ENCODE measurements at regions not wholly inside any gene's neighbourhood (a gene's known extent, or its start where the extent isn't known, plus 50 kb on each side); places are given as distances from the start of the nearest gene placed in this dataset.

- no peak for DNase-seq (ENCODE audit: low spot score)
Observed at GRCh38 chr1:218642033-218642948, 297.2 kb downstream of the TGFB2 start.

DNA sequence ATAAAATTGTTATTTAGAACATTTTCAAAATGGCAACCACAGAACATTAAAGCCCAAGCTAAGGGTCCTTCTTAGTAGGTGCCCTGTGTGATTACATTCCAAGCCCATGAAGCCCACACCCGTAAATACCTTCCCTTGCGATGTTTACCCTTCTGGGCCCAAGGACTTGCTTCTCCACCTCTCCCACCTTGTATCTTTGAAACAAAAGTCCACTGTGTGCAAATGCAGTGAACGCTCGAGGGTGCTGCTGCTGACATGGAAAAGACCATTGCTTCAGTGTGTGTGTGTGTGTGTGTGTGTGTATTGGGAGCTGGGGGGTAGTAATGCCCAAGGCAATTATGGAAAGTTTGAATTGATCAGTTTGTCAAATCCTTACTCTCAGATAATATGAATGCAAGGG is 298.1 kb downstream of the TGFB2 start:
- no peak for DNase-seq (ENCODE audit: low spot score)

DNA sequence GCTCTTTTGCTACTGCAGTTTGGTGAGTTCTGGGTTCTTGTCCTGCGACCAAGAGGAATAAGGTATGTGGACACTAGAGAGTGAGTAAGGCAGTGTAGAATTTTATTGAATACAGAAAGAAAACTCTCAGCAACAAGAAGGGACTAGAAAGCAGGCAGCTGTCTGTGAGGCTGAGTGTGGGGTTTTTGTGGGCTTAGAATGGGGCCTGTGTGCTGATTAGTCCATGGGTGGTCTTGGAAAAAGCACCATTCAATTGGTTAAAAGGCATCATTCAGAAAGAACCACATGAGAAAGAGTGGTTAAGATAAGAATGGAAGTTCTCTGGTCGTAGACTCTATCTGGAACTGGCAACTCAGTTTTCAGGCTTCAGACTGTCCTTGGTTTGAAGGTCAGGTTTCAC is 298.8 kb downstream of the TGFB2 start:
- DNase-seq (ENCODE audit: low spot score): no peak

- DNase-seq (ENCODE audit: low spot score): no peak
Observed at GRCh38 chr1:218646288-218646687, 301.2 kb downstream of the TGFB2 start.

DNA sequence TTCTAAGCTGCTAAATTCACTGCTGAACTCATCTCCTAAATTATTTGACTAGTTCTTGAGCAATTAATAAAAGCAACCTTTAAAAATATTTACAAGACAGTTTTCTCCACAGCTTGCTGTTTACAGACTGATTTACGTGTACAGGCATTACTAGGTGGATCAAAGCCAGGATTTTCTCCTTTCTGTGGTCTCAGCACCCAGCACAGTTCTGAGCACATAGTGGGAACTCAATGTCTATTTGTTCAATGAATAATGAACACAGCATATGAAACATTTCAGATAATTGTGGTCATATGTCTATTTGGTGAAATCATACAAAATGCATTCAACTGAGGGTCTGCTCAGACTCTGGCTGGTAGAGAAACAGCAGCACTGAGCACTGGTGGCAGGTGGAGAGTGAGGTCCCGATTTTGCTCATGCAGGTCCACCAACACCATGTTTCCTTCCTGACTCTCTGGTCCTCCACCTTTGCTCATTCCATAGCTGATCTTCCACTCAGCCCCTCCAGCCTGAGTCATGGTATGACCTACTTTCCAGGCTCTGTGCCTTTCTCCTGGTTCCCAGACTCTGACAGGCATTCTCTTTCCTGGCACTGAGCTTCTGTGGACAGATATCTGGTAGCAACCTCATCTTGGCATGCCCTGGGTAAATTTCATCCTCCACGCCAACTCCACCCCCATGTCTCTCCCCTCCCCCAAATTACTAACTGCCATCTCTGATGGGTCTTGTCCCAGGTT is 311.3 kb downstream of the TGFB2 start:
- no peak for DNase-seq (ENCODE audit: low spot score)

- DNase-seq (ENCODE audit: low spot score): no peak
Observed at GRCh38 chr1:218658269-218658668, 313.1 kb downstream of the TGFB2 start.

DNA sequence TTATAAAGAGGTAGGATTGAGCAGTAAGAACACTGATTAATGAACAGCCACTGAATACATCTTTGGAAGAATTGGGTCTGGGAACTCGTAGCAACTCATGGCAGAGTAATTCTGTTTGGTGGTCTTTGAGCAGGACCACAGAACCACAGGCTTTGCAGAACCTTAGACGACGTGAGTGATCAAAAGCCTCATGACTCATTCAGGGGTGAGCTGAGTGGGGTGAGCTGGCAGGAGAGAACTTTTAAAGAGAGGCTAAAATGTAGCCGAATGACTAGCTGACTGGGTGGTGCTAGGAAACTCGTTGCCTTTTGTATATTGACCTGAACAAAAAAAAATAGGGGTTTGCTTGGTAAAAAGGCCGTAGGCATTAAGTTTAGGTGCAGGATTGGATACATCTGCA is 313.8 kb downstream of the TGFB2 start:
- no peak for DNase-seq (ENCODE audit: low spot score)

DNA sequence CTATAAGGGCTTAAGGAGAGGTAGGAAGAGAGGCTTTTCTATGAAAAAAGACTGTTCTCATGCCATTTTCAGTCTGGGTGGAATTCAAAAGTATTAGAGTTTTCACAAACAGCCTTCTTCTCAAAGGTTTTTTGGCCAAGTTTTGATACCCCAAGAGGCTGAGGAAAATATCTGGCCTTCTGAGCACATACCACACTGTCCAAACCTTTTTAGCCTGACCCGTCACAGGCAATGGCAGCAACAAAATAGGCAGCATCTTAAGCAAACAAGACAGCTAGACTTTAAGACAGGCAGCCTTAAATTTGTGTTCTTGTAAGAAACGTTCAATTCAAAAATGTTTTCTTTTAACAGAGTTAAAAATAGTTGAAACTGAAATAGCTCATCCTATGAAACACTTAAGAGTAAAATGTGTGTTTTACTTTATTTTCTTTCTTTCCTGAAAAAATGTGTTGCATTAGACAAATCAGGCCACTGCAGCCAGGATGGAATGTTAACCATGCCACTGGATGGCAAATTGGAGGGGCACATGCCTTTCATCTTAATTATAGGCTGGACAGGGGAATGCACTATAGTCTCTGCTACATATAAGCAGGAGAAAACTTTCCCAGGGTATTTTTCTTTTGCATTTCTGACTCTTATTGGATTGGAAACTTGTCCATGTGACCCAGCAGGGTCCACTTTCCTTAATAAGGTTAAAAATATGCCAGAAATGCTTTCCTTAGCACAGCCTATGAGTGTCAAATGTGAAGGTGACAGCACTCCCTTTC is 315.0 kb downstream of the TGFB2 start:
- no peak for DNase-seq (ENCODE audit: low spot score)

- no peak for DNase-seq (ENCODE audit: low spot score)
Observed at GRCh38 chr1:218660678-218661053, 315.5 kb downstream of the TGFB2 start.

- DNase-seq (ENCODE audit: low spot score): no peak
Observed at GRCh38 chr1:218661411-218661810, 316.3 kb downstream of the TGFB2 start.

GRCh38 chr1:218664385-218665170 is 319.4 kb downstream of the TGFB2 start:
- no peak for DNase-seq (ENCODE audit: low spot score)

GRCh38 chr1:218665221-218665620 is 320.1 kb downstream of the TGFB2 start:
- DNase-seq (ENCODE audit: low spot score): no peak

DNA sequence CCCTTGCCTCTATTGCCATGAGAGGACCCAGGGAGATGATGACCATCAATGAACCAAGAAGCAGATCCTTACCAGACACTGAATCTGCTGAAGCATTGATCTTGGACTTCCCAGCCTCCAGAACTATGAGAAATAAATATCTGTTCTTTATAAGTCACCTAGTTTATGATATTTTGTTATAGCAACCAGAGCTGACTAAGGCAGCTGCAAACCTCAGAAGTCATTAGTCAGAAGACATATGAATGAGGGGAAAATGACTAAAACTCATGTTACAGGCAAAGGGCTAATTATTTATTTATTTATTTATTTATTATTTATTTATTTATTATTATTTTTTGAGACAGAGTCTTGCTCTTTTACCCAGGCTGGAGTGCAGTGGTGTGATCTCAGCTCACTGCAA is 321.1 kb downstream of the TGFB2 start:
- no peak for DNase-seq (ENCODE audit: low spot score)

DNA sequence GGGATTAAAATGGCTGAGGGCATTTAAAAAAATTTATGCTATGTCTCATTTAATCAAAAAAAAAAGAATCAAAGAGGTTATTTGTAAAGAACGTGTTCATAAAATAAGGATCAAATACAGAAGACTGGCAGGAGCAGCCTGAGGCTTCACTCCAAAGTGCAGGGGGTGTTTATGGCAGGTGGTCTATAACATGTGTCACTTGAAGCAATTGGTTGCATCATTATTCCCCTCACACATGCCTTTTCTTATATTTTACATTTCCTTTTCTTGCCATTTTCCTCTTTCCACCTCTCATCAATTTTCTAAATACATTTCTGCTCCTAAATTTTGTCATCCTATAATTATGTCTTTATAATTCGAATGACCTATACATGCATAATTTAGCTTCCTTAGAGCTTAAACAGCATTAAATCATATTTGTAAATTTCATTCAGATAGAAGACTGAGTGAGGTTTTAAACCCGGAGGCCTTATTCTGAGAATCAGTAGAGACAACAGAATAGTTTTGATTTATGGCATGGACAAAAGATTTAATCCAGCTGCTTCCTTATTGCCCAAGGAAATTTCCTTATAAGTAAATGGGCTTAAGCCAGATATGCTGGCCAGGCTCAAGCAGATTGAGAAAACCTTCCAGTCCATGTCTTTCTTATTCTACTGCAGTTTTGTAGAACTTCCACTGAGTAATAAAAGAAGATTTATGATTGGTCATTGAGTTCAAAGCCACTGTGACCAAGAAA is 322.8 kb downstream of the TGFB2 start:
- no peak for DNase-seq (ENCODE audit: low spot score)

DNA sequence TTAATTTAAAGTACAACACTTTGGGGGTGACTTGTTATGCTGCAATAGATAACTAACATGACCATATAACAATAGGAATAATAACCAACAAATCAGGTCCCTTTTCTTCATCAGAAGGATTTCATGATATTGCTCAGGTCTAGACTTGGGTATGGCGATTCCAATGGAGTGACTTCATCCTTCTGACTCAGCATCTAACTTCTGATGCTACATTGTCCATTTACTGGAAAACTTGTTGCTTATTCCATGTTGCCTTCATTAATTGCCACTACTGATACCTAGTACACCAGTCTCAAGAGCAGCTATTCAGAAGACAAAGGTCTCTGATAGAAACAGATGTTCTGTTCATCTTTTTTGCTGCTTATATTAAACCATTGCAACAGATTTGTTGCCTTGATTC is 324.3 kb downstream of the TGFB2 start:
- no peak for DNase-seq (ENCODE audit: low spot score)

DNA sequence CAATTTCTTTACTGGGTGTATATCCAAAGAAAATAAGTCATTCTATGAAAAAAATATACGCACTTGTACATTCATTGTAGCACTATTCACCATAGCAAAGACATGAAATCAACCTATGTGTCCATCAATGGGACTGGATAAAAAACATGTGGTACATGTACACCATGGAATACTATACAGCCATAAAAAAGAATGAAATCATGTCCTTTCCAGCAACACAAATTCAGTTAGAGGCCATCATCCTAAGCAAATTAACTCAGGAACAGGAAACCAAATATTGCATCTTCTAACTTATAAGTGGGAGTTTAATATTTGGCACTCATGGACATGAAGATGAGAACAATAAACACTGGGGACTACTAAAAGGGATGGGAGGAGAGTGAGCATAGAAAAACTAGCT is 325.7 kb downstream of the TGFB2 start:
- DNase-seq (ENCODE audit: low spot score): no peak

DNA sequence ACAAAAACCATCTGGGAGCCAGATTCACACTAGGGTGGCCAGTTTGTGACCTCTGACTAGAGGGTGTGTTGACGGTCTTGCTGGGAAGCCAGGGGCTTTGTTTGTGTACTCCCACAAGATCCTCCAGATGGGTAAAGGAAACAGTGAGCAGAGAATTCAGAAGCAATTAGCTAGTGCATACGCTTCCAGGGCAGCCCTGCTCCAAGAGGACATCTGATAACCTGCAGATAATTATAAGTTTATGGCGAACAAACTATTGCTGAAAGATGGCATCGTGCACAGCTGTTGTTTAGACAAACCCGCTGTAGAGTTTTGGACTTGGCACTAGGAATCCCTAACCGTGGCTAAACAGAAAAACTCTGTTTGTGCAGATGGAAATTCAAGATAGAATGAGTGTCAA is 326.4 kb downstream of the TGFB2 start:
- DNase-seq (ENCODE audit: low spot score): no peak

DNA sequence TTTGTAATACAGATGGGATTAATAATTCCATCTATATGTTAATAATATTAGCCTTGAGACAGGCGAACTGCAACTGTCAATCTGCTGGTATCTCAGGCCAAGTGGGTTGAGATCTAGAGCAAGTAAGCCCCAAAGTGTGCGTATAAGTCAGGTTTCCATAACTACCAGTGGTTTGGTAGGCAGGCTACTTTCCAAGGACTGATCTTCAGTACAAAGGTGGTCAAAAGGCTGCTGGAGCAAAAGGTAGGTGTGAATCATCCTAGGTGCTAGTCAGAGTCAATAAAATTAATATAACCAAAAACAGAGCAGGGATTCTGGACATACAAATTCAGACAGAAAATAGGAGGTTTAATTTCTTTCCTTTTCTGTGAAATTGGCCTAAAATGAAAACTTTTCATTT is 328.0 kb downstream of the TGFB2 start:
- DNase-seq (ENCODE audit: low spot score): no peak

GRCh38 chr1:218674280-218674773 is 329.2 kb downstream of the TGFB2 start:
- peak; percentile 54 for DNase-seq (ENCODE audit: low spot score)

GRCh38 chr1:218677026-218677425 is 331.9 kb downstream of the TGFB2 start:
- no peak for DNase-seq (ENCODE audit: low spot score)

- DNase-seq (ENCODE audit: low spot score): no peak
Observed at GRCh38 chr1:218679391-218679790, 334.3 kb downstream of the TGFB2 start.
